ENCODE measurements at regions not wholly inside any gene's neighbourhood (a gene's known extent, or its start where the extent isn't known, plus 50 kb on each side); places are given as distances from the start of the nearest gene placed in this dataset.

DNA sequence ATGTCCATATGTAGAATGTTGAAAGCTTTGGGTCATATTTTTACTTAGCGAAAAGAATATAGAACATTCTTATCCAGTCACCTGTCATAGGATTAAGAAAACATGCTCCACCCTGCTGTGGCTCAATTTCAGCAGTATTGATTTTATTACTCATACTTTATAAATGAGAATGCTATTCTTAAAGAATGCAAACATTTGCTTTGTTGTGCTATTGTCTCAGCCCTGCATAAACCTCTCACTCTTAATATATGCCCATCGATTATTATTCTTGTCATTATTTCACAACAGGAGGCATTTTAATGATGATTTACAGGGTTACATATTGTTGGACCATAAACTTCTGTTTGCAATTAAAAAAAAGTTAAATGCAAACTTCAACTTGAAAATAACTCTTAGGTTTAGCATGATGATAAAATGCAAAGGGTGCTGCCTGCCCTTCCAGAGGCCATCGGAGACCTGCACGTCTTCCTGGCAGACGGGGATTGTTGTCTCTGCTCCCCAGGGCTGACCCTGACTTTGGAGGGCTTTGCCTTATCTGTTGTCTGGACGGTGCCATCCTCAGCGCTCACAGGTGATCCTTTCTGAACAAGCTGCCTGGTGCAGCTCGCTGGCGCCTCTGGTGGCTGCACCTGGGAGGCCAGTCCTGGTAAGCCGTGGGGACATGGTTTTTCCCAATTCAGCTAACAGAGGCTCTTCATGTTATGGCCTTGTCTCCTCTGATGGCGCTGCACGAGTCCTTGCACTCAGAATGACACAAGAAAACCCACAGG lies 50.0 kb upstream of the SHH start:
- DNase-seq, result no peak
- intact Hi-C loops (cut with DNase I), result no loop called here
- no peak for ATAC-seq (ENCODE audit: poor library complexity)
